HG03378 (cell line): ENCODE measurements at regions not wholly inside any gene's neighbourhood (a gene's known extent, or its start where the extent isn't known, plus 50 kb on each side); places are given as distances from the start of the nearest gene placed in this dataset.

Experiments
- ATAC-seq: cut with Tn5 transposase; IDR thresholded peaks from one replicate; pipeline ENCODE4 v1.9.1; 2021; ENCODE audit warnings: mild to moderate bottlenecking, moderate library complexity; ENCODE audit not compliant: unreplicated experiment

DNA sequence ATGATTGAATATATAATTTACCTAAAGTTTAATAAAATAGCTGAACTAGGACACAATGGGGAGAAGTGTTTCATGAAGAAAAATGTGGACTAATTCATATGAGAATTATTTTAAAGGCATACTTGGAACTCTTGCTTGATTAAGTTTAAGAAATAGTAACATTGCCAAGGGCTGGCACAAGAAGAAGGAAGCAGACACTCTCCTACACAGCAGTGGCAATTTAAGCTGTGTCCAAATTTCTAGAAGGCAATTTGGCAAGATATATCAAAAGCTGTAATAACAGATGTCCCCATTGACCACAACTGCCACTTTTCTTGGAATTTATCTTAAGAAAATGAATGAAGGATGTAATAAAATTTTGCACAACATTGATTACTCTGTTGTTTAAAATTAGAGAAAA is 209.5 kb upstream of the S100G start:
- ATAC-seq: no peak

DNA sequence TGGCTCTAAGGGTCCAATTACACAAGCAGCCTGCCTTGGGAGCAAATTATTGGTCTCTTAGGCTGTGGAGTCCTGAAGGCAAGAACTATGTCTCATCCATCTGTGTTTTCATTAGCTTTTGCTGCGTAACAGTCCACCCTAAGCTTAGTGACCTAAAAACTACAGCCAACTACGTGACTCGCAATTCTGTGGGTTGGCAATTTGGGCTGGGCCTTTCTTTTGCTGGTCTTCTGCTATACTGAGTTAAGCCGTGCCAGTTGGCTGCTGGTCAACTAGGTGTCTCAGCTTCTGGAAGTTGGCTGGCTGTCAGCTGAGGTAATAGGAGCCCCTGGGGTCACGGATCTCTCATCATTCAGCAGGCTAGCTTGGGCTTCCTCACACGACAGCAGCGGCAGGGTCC is 205.6 kb upstream of the S100G start:
- ATAC-seq: no peak

GRCh38 chrX:16445166-16445752 is 204.7 kb upstream of the S100G start:
- peak; percentile 46 for ATAC-seq

DNA sequence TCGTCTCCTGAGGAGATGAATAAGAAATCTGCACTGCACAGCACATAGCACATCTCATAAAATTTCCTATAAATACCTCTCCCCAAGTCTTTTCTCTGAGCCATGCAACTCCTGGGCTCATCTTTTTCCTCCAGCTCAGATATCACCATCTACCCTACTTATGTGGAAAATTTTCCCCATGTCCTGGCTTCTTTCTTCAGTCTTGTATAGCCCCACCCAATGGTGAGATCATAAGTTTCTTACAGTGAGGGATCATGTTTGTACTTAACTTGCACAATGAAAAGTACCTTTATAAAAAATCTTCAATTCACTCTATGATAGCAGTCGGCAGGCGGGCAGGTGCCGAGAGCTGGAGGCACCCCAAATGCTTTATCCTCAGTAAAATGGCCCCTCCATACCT is 198.6 kb upstream of the S100G start:
- no peak for ATAC-seq

DNA sequence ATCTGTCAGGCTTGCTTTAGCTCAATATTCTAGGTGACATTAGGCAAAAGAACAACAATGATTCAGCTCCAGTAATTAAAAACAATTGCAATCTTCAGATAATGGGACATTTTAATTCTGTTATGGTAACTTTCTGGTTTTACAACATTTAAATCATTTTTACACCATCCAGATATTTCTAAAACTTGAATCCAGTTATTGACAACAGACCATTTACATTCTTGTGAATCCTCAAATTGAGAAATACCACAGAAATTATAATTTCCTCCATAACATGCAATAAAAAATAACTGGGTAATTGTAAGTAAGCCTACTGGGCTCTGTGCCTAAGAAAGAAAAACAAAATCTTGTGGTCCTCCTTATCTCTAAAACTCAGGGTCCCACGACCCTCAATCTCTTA is 195.0 kb upstream of the S100G start:
- ATAC-seq: no peak

DNA sequence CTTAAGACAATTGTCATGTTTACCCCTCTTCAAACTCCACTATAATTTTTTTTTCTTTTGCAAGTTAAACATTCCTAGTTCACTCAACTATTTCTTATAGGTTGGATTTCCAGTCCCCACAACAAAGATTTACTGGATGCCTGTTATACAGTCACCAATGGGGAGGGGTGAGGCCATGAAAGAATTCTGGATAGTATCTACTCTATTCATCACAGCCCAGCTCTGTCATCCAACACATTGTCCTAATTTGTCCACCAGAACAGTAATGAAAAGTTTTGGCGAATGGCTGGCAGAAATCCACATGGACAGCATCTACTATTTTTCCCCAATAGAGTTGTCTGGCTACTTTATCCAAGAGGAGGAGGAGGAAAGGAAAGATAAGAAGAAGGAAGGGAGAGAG is 192.7 kb upstream of the S100G start:
- ATAC-seq: no peak

- no peak for ATAC-seq
Observed at GRCh38 chrX:16458208-16458607, 191.8 kb upstream of the S100G start.

DNA sequence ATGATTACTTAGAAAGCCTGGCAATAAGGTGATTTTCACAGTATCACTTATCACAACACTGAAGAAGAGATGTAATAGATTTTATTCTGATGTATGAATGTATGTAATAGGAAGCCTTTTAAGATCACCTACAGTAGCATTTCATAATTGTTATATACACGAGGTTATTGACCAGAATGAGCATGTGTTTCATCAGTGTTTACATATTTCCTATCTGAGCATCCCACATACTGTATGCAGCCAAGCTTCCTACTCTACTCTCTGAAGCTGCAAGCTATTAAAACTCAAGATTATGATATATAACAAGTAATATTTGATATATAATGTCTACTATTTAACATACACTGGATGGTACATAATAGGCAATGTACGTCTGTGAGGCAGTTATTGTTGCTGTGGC is 190.9 kb upstream of the S100G start:
- ATAC-seq: no peak

- no peak for ATAC-seq
Observed at GRCh38 chrX:16461968-16462367, 188.0 kb upstream of the S100G start.

DNA sequence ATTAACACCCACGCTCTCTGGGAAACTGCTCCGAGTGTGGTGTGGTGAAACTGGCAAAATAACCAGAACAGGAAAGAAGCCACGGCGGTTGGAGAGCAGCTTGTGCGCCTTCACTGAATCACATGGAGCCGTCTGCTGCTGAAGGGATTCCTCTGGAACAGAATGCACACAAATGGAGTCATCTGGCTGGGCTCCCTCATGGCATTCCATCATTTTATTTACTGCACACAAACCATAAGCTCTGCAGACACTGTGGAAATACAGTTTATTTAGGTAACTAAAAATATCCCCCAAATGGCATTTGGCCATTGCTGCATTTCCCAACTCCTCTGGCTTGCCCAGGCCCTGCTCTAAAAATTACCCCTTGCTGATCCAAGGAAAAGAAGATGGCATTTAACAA is 187.0 kb upstream of the S100G start:
- no peak for ATAC-seq

DNA sequence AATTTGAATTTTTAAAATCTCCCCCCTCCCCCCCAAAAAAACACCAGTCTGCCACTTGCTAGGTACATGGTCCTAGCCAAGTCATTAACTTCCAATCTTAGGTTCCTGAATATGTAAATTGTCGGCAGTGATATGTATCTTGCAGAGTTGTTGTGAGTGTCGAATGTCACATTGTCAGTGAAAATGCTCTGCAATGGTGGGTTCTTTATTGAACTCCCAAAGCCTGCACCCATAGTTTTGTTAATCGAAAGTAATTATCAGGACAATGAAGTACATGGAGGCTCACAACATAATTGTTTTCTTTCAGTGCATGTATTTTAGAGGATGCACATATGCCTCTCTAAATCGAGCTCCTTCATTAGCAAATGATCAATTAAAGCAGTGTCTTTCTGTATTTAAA is 185.6 kb upstream of the S100G start:
- no peak for ATAC-seq

DNA sequence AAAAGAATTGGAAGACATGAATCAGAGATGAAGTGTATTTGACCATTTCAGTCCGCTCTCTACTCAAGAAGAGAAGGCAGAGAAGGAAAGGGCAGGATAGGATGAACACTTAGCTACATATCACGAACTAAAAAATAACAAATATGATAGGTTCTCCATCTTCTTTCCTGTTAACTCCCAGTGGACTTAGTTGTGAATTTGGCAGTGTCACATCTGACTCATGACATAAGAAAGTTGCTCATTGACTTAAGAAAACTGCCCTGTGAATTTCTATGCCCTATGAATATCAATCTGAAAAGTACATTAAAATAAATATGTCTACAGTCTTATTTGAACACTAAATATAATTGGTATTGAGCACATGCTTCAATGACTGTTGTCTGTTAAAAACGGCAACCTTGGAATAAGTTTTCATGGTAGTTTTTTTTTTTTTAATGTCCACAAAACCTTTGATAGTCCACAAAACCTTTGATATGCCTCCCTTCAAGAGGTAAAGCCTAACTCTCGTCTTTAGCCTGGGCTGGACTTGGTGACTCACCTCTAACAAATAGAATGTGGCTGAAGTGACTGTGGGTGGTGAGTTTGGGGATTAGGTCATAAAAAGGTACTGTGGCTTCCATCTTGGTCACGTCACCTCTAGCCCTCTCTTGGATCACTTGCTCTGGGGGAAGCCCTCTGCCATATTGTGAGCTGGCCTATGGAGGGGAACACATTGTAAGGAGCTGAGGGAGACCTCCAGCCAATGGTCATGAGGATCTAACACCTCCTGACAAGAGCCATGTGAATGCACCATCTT is 184.7 kb upstream of the S100G start:
- no peak for ATAC-seq

DNA sequence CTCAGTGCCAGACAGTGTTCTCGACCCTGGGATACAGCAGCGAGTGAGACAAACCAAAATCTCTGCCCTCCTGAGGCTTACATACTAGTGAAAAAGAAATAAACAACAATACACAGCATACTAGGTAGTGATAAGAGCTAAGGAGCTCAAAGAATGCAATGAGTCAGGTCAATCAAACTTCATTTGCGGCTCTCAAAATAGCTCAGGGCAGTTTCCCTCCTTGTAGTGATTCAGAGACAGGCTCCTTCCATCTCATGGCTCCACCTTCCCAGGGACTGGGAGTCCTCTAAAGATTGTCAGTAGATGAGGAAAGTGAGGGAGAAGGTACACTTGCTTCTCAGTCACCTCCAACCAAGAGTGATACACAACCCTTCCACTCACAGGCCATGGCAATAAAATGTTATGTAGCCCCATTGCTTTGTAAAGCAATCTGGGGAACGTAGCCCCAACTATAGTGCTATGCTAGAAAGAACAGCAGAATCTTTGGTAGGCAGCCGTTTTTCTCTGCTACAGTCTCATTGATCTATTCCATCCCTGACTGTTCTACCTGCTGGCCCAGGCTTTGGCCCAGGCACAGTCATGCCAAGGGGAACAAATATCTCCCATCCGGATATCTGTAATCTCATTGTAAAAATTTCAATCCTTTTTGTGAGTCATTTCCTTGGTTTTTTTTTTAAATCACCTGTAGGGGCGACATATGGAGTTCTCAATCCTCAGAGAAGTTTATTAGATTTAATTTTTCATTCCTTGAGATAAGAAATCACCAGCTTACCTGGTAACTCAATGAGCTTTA is 183.1 kb upstream of the S100G start:
- ATAC-seq: no peak

DNA sequence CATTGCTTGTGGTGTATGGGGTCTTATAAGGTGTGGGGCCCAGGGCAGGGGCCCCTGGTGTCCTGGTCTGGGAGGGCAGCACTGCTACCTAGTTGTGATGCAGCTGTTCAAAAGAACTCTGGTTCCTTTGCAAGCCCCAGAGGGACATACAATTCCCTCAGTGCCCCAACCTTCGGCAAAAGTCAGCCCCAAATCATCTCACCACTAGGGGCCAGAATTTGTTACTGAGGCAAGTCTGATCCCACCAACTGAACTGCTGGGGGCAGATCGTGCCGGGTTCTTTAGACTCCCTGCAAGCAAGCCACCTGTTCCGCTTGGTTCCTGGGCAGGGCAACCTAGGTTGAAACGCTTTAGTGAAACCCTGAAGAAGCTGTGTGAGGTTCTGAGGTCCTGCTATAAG is 180.1 kb upstream of the S100G start:
- ATAC-seq: no peak

- no peak for ATAC-seq
Observed at GRCh38 chrX:16472345-16472744, 177.6 kb upstream of the S100G start.

GRCh38 chrX:16474511-16474910 is 175.4 kb upstream of the S100G start:
- ATAC-seq: no peak

- ATAC-seq: no peak
Observed at GRCh38 chrX:16476009-16476408, 173.9 kb upstream of the S100G start.

- no peak for ATAC-seq
Observed at GRCh38 chrX:16476692-16477091, 173.3 kb upstream of the S100G start.

GRCh38 chrX:16479206-16479869 is 170.6 kb upstream of the S100G start:
- no peak for ATAC-seq

DNA sequence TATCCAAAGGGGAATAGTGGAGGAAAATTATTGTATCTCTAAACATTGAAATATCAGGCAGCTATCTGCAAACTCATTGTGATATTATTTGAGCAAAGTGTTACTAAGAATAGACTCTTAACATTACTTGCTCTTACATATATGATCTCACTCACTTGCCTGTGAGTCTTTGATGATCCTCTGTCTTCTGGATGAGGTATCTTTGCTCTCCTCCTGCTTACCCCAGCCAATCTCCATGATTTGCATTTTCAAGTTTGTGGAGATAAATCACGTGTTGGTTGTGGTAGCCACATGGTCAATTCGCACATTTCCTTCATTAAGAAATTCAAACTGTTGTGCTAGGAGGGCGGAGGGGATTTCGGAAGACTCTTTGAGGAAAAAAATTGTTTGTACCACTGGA is 169.9 kb upstream of the S100G start:
- ATAC-seq: no peak

DNA sequence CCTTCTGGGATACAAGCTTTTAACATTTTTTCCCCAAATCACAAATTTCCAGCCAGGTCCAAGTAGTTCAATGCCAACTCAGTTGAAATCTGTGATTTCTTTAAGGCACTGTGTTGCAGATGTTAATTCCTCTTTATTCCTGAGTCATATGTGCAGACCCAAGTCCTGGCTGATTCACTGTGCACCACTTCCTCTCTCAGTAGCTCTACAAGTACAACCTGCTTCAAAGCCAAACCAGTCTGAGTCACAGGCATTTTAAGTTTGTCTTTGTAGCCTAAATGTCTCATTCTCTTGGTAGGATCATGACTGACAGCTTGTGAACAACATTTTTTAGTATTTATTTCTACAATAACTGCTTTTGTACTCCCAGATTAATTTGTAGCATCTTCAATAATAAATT is 165.6 kb upstream of the S100G start:
- ATAC-seq: no peak
